ENCODE measurements at regions not wholly inside any gene's neighbourhood (a gene's known extent, or its start where the extent isn't known, plus 50 kb on each side); places are given as distances from the start of the nearest gene placed in this dataset.

DNA sequence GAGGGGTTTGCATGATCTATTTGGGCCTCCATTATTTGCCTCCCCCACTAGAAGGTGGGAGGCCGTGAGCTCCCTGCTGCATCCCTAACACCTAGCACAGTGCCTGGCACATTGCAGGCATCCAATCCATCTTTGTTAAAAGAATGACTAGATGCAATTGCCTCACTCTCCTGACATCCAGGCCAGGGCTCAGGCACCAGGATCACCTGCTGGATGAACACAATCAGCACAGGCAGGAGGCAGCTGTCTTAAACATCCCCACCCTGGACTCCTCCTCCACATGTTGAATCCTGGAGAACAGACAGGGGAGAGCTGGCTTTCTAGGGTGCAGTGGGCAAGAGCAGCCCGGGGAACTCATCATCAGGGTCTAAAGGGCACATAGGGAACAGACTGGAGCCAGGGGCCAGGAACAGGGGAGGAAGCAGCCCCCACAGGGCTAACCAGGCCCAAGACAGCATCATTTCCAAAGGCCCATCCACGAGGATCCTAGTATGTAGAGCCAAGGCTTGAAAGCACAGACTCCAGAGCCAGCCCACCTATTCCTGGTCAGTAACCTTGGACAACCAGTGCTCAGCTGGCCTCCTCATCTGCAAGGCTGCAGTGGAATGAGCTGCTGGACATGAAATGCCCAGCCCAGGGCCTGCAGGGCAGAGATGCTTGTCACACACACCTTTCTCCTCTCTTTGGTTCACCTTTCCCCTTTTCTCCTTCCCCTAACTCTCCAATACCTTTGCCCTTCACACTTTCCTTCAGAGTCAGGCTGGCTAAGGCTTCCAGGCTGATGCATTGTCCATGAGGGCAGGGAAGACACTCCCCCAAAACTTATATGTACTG lies 254.4 kb upstream of the TLE3 start:
- Histone ChIP-seq H3K9ac (ENCODE audit: low read length) (no peak overlapping the region), H3K9me3 (ENCODE audit: control insufficient read depth, insufficient read depth, low read depth, low read length) (no peaks in the 10 kb centered on the region), H3K4me3 (ENCODE audit: low read depth, low read length) (no peak overlapping the region), H3K36me3 (ENCODE audit: control insufficient read depth, insufficient read depth, low read length) (no peaks in the 10 kb centered on the region), H3K4me1 (ENCODE audit: control insufficient read depth, insufficient read depth, low read length) (peaks cover 4% of the 10 kb centered on the region; the same call in 1 of the 2 replicates), H3K27me3 (ENCODE audit: control insufficient read depth, insufficient read depth, low read length) (no peaks in the 10 kb centered on the region), H3K27ac (ENCODE audit: low read depth, low read length) (no peak overlapping the region)

DNA sequence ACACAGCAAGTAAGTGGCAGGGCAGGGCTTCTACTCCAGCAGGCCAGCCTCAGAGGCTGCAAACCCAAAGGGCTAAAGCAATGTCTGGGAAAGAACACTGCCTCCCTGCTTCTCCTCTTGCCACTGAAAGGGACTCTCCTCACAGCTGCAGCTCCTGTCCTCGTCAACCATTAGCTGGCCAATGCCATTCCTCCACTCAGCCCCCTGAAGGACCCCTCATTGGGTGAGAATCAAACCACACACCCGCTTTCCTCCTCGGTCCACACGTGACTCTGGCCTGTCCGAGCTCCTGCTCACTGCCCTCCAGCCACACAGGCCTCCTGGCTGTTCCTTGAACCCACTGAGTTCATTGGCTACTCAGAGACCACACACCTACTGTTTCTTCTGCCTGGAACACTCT lies 253.7 kb upstream of the TLE3 start:
- Histone ChIP-seq H3K27ac (ENCODE audit: low read depth, low read length) (no peak overlapping the region), H3K4me1 (ENCODE audit: control insufficient read depth, insufficient read depth, low read length) (peaks cover 4% of the 10 kb centered on the region; the same call in 1 of the 2 replicates), H3K27me3 (ENCODE audit: control insufficient read depth, insufficient read depth, low read length) (no peaks in the 10 kb centered on the region), H3K9ac (ENCODE audit: low read length) (no peak overlapping the region), H3K36me3 (ENCODE audit: control insufficient read depth, insufficient read depth, low read length) (no peaks in the 10 kb centered on the region), H3K4me3 (ENCODE audit: low read depth, low read length) (no peak overlapping the region), H3K9me3 (ENCODE audit: control insufficient read depth, insufficient read depth, low read depth, low read length) (no peaks in the 10 kb centered on the region)

DNA sequence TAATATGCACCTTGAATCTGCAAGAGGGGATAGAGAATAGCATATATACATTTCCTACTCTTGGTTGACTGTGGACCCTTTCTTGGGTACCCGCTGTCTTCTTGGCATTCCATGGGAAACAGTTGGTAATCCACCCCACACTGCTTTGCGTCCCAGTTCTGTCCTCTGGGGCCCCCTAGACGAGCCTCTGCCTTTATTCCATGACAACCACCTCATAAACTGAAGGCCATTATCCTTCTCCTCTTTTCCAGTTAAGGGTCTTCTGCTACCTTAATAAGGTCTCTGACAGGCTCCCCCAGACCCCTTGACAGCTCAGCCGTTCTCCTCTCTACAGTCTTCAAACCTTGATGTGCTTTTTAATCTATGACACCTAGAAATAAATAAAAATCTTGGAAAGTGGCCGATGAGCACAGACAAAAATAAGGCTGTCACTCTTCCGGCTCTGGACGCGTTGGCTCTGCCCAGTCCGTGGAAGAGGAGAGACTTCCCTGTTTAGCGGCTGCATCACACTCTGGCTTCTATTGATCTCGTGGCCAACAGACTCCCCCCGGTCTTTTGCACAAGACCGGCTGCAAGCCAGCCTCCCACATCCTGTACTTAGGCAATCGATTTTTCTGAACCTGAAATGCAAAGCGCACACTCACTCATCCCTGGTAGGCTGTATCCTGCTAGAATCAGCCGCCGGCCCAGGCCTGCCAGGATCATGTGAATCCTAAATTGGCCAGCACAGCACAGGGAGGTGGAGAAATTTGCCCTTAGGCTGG lies 251.0 kb upstream of the TLE3 start:
- Histone ChIP-seq H3K4me1 (ENCODE audit: control insufficient read depth, insufficient read depth, low read length) (peaks cover 10% of the 10 kb centered on the region; the same call in 1 of the 2 replicates), H3K9me3 (ENCODE audit: control insufficient read depth, insufficient read depth, low read depth, low read length) (no peaks in the 10 kb centered on the region), H3K9ac (ENCODE audit: low read length) (no peak overlapping the region), H3K27me3 (ENCODE audit: control insufficient read depth, insufficient read depth, low read length) (no peaks in the 10 kb centered on the region), H3K4me3 (ENCODE audit: low read depth, low read length) (no peak overlapping the region), H3K27ac (ENCODE audit: low read depth, low read length) (no peak overlapping the region), H3K36me3 (ENCODE audit: control insufficient read depth, insufficient read depth, low read length) (no peaks in the 10 kb centered on the region)

DNA sequence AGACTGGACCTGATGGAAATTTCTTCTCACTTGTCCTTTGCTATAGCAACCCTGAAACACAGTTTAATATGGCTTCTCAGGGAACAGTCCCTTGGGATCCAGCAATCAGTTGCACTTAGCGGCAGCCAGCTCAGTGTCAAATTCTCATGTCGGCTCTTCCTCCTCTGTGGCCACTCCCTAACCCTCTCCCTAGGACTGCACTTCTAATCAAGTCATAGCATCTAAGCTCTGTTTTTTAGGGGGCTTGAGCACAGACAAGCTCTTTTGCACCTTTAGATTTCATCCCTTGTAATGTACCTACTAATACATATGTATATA lies 250.5 kb upstream of the TLE3 start:
- Histone ChIP-seq H3K27me3 (ENCODE audit: control insufficient read depth, insufficient read depth, low read length) (no peaks in the 10 kb centered on the region), H3K9ac (ENCODE audit: low read length) (no peak overlapping the region), H3K27ac (ENCODE audit: low read depth, low read length) (no peak overlapping the region), H3K4me1 (ENCODE audit: control insufficient read depth, insufficient read depth, low read length) (peaks cover 10% of the 10 kb centered on the region; the same call in 1 of the 2 replicates), H3K4me3 (ENCODE audit: low read depth, low read length) (no peak overlapping the region), H3K36me3 (ENCODE audit: control insufficient read depth, insufficient read depth, low read length) (no peaks in the 10 kb centered on the region), H3K9me3 (ENCODE audit: control insufficient read depth, insufficient read depth, low read depth, low read length) (no peaks in the 10 kb centered on the region)

DNA sequence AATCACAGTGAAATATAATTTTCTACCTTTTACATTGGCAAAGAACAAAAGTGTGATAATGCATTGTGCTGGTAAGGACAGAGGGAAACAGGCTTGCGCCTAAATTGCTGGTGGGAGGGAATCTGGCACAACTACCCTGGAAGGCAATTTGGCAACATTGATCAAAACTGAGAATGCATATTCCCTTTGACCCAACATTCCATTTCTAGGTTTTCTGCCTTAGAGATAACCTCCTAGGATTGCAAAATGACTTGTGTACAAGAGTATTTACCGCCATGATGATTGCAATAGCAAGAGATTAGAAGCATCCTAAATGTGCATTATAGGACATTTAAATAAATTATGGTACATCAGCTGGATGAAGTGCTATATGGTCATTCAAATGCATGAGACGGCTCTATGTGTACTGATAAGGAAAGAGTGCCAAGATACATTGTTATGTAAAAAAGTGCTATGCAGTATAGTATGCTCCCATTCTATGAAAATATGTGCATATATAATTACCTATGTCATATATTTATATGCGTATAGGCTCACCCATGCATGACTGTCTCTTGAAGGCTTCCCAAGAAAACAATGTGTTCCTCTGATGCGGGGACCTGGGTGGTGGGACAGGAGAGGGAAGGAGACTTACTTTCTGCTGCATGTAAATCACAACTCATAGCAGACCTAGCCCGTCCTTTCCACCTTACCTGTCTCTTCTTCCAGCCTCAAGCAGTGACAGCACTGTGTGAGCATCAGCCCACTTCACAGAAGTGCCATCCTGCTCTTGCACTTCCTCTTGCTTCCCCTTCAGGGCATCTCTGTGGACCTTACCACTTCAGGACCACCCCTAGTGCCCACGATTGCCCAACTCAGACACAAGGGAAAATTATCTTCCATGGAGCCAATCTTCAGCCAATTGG lies 249.9 kb upstream of the TLE3 start:
- Histone ChIP-seq H3K9ac (ENCODE audit: low read length) (no peak overlapping the region), H3K4me3 (ENCODE audit: low read depth, low read length) (no peak overlapping the region), H3K4me1 (ENCODE audit: control insufficient read depth, insufficient read depth, low read length) (peaks cover 10% of the 10 kb centered on the region; the same call in 1 of the 2 replicates), H3K9me3 (ENCODE audit: control insufficient read depth, insufficient read depth, low read depth, low read length) (no peaks in the 10 kb centered on the region), H3K36me3 (ENCODE audit: control insufficient read depth, insufficient read depth, low read length) (no peaks in the 10 kb centered on the region), H3K27ac (ENCODE audit: low read depth, low read length) (no peak overlapping the region), H3K27me3 (ENCODE audit: control insufficient read depth, insufficient read depth, low read length) (no peaks in the 10 kb centered on the region)

DNA sequence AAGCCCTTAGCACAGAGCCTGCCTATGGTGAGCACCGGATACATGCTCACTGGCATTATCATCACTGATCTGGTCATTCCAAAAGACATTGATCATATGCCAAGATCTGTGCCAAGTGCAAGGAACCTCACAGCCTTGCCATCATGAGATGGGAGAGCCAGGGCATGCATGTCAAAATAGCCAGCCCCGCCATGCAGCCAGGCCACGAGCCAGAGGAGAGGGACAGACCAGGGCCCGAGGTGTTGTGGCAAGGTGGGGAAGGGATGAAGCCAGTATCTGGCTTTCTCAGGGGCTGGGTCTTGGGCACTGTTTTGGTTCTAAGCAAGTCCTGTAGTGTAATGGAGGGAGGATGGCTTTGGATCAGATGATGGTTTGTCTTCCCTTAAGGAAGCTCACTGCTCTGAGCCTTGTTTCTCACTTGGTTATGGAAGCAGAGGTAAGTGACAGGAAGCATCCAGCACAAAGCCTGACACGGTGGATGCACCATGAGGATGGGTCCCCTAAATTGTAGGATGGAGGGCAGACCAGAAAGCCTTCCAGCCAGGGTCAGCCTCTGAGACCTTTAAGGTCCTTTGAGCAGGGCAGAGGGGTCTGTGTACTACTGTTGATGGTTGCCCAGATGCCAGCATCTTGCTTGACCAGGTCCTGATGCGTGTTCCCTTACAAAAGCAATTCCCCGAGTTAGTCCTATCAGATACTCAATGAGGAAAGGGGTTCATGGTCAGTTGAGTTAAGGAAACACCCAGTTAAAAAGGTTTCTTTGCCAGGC lies 247.7 kb upstream of the TLE3 start:
- no peak overlapping the region for H3K9ac ChIP-seq (ENCODE audit: low read length)
- H3K27ac ChIP-seq (ENCODE audit: low read depth, low read length), result no peak overlapping the region
- H3K27me3 ChIP-seq (ENCODE audit: control insufficient read depth, insufficient read depth, low read length), result no peaks in the 10 kb centered on the region

DNA sequence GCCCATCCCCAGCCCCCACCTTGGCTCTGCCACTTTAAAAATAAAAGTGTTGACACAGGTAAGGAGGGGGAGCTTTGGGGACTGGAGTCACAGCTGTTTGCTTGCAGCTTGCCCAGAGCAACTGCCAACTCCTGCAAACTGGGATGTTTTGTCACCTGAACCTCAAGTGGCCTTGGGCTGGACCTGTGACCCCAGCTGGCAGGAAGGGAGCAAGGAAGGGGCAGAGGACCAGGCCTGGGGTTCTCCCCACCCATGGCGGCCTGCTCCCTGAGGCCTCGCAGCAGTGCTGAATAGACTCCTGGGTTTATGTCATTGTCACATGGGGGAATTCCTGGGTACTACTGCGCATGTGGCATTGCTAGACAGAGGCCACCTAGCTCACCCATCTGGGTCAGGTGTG lies 246.9 kb upstream of the TLE3 start:
- Histone ChIP-seq H3K9me3 (ENCODE audit: control insufficient read depth, insufficient read depth, low read depth, low read length) (no peaks in the 10 kb centered on the region), H3K4me3 (ENCODE audit: low read depth, low read length) (no peak overlapping the region), H3K9ac (ENCODE audit: low read length) (no peak overlapping the region), H3K4me1 (ENCODE audit: control insufficient read depth, insufficient read depth, low read length) (peaks cover 10% of the 10 kb centered on the region; the same call in 1 of the 2 replicates), H3K36me3 (ENCODE audit: control insufficient read depth, insufficient read depth, low read length) (no peaks in the 10 kb centered on the region), H3K27me3 (ENCODE audit: control insufficient read depth, insufficient read depth, low read length) (no peaks in the 10 kb centered on the region), H3K27ac (ENCODE audit: low read depth, low read length) (no peak overlapping the region)

More for the DNA sequence above, 247.7 kb upstream of the TLE3 start:
- no peaks in the 10 kb centered on the region for H3K9me3 ChIP-seq (ENCODE audit: control insufficient read depth, insufficient read depth, low read depth, low read length)
- H3K36me3 ChIP-seq (ENCODE audit: control insufficient read depth, insufficient read depth, low read length), result no peaks in the 10 kb centered on the region
- H3K4me1 ChIP-seq (ENCODE audit: control insufficient read depth, insufficient read depth, low read length), result peaks cover 10% of the 10 kb centered on the region; the same call in 1 of the 2 replicates
- no peak overlapping the region for H3K4me3 ChIP-seq (ENCODE audit: low read depth, low read length)

DNA sequence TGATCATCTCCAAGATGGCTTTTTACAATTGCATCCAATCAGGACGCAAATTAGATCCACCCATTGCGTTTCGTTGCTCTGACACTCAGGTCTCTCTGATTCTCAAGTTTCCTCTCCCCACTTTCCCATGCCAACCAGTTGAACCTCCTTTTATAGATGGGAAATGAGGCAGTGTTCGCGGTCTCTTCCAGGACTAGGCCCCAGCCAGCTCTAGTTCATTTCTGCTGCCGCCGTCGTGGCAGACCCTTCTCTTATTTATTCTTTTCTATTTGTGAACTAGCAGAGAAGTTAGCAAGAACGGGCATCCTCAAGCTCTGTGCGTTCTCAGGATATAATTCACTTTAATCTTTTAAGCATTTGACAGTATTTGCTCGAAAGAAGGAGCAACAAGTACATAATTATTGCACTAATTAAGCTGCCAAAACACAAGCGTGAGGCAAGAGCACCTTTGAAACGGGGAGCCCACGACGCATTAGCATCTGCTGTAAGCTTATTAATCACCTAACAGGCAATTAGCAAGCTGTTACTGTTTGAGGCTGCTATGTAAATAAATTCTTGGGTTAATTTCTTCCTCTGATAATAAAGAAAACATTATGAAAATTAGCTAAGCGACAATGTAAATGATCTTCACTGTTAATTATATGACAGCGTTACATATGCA lies 246.4 kb upstream of the TLE3 start:
- no peak overlapping the region for H3K27ac ChIP-seq (ENCODE audit: low read depth, low read length)

DNA sequence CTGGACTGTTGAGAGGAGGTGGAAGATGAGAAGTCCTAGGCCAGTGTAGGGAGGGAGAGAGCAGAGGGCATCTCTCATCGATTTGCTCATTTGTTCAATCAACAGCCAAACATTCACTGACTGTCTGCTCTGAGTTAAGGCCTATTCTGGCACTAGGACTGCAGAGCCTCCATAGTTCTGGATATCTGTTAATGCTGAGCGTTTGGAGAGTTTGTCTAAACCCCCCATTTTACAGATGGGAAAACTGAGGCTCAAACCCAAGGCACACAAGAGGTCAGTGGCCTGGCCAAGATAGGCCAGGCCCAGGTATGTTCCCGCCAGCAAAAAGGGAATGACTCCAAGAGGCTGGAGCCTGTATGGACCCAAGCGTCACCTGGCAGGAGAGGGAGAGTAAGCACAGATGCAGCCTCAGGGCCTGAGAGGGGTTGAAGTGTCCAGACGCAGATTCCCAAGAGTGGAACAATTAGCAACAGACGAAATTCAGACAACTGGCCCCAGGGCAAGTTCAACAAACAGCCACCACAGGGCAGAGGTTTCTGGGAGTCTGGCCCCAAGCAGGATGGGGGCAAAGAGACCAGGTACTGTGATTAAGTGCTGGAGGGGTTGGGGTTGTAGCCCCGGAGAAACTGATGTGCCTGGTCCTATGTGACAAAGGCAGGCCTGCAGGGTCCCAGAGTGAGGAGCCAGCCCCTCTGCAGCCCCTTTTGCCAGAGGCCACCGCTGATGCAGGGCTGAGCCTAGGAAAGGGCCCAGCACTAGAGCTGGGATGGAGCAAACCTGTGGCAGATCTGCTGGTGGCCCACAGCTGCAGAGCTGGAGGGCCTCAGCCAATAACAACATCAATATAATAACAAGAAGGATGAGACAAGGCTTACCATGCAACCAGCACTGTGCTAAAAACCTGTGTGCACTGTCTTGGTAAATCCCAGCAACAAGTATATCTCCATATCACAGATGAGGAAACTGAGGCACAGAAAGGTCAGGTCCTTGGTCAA lies 245.1 kb upstream of the TLE3 start:
- Histone ChIP-seq H3K4me1 (ENCODE audit: control insufficient read depth, insufficient read depth, low read length) (peaks cover 7% of the 10 kb centered on the region; the same call in 1 of the 2 replicates), H3K4me3 (ENCODE audit: low read depth, low read length) (no peak overlapping the region), H3K27ac (ENCODE audit: low read depth, low read length) (no peak overlapping the region), H3K9me3 (ENCODE audit: control insufficient read depth, insufficient read depth, low read depth, low read length) (no peaks in the 10 kb centered on the region), H3K27me3 (ENCODE audit: control insufficient read depth, insufficient read depth, low read length) (no peaks in the 10 kb centered on the region), H3K36me3 (ENCODE audit: control insufficient read depth, insufficient read depth, low read length) (no peaks in the 10 kb centered on the region), H3K9ac (ENCODE audit: low read length) (no peak overlapping the region)

More for the DNA sequence above, 246.4 kb upstream of the TLE3 start:
- Histone ChIP-seq H3K9me3 (ENCODE audit: control insufficient read depth, insufficient read depth, low read depth, low read length) (no peaks in the 10 kb centered on the region), H3K4me1 (ENCODE audit: control insufficient read depth, insufficient read depth, low read length) (peaks cover 10% of the 10 kb centered on the region; the same call in 1 of the 2 replicates), H3K4me3 (ENCODE audit: low read depth, low read length) (no peak overlapping the region), H3K9ac (ENCODE audit: low read length) (no peak overlapping the region), H3K36me3 (ENCODE audit: control insufficient read depth, insufficient read depth, low read length) (no peaks in the 10 kb centered on the region), H3K27me3 (ENCODE audit: control insufficient read depth, insufficient read depth, low read length) (no peaks in the 10 kb centered on the region)
